ENCODE measurements at regions not wholly inside any gene's neighbourhood (a gene's known extent, or its start where the extent isn't known, plus 50 kb on each side); places are given as distances from the start of the nearest gene placed in this dataset.
"Not testable (repeated sequence)": the region's sequence is repeated elsewhere in the genome, so short reads cannot be mapped to it uniquely, and the experiment has no call there.

- ATAC-seq (ENCODE audit: insufficient number of reproducible peaks, low FRiP score, low read depth); H3K27me3 ChIP-seq (replicated peaks; ENCODE audit: insufficient read depth): not testable (repeated sequence)
Measured at GRCh38 chr18:14224551-14225285, 92.5 kb upstream of the ZNF519 start.

GRCh38 chr18:14223919-14224318, 91.7 kb upstream of the ZNF519 start:
- not testable (repeated sequence) for H3K9me3 ChIP-seq; ATAC-seq (ENCODE audit: insufficient number of reproducible peaks, low FRiP score, low read depth); H3K27ac ChIP-seq; H3K4me3 ChIP-seq; H3K27me3 ChIP-seq (replicated peaks; ENCODE audit: insufficient read depth); H3K36me3 ChIP-seq; H3K4me1 ChIP-seq (ENCODE audit: control insufficient read depth in 1 of 2, low read depth in 2 of 2); DNase-seq (ENCODE audit: low spot score)

More at GRCh38 chr18:14224551-14225285, 92.5 kb upstream of the ZNF519 start:
- H3K36me3 ChIP-seq; DNase-seq (ENCODE audit: low spot score); H3K27ac ChIP-seq; H3K4me3 ChIP-seq; H3K9me3 ChIP-seq; H3K4me1 ChIP-seq (ENCODE audit: control insufficient read depth in 1 of 2, low read depth in 2 of 2): not testable (repeated sequence)

GRCh38 chr18:14223231-14223822, 91.1 kb upstream of the ZNF519 start:
- H3K36me3 ChIP-seq; DNase-seq (ENCODE audit: low spot score); H3K9me3 ChIP-seq; H3K4me3 ChIP-seq; H3K27ac ChIP-seq; H3K4me1 ChIP-seq (ENCODE audit: control insufficient read depth in 1 of 2, low read depth in 2 of 2); ATAC-seq (ENCODE audit: insufficient number of reproducible peaks, low FRiP score, low read depth); H3K27me3 ChIP-seq (replicated peaks; ENCODE audit: insufficient read depth): not testable (repeated sequence)

- H3K27me3 ChIP-seq (replicated peaks; ENCODE audit: insufficient read depth); DNase-seq (ENCODE audit: low spot score); H3K4me1 ChIP-seq (ENCODE audit: control insufficient read depth in 1 of 2, low read depth in 2 of 2); H3K9me3 ChIP-seq; H3K4me3 ChIP-seq; ATAC-seq (ENCODE audit: insufficient number of reproducible peaks, low FRiP score, low read depth); H3K36me3 ChIP-seq; H3K27ac ChIP-seq: not testable (repeated sequence)
Measured at GRCh38 chr18:14222354-14223221, 90.4 kb upstream of the ZNF519 start.

GRCh38 chr18:14221689-14222088, 89.5 kb upstream of the ZNF519 start:
- H3K36me3 ChIP-seq = no peaks in the 10 kb centered on the region
- no peak for TF ChIP-seq CTCF (IDR thresholded peaks at IDR 0.05)
- no peak for ATAC-seq (ENCODE audit: insufficient number of reproducible peaks, low FRiP score, low read depth)

GRCh38 chr18:14215952-14216351, 83.7 kb upstream of the ZNF519 start:
- not testable (repeated sequence) for H3K4me1 ChIP-seq (ENCODE audit: control insufficient read depth in 1 of 2, low read depth in 2 of 2); DNase-seq (ENCODE audit: low spot score); H3K27ac ChIP-seq; H3K27me3 ChIP-seq (replicated peaks; ENCODE audit: insufficient read depth); H3K36me3 ChIP-seq; H3K4me3 ChIP-seq; ATAC-seq (ENCODE audit: insufficient number of reproducible peaks, low FRiP score, low read depth); H3K9me3 ChIP-seq

More at GRCh38 chr18:14221689-14222088, 89.5 kb upstream of the ZNF519 start:
- H3K9me3 ChIP-seq = no peaks in the 10 kb centered on the region
- no peaks in the 10 kb centered on the region for H3K27me3 ChIP-seq (replicated peaks; ENCODE audit: insufficient read depth)
- H3K4me3 ChIP-seq = no peak overlapping the region
- no peak for DNase-seq (ENCODE audit: low spot score)
- no peak overlapping the region for H3K27ac ChIP-seq
- no peaks in the 10 kb centered on the region for H3K4me1 ChIP-seq (ENCODE audit: control insufficient read depth in 1 of 2, low read depth in 2 of 2)

- H3K9me3 ChIP-seq; H3K4me1 ChIP-seq (ENCODE audit: control insufficient read depth in 1 of 2, low read depth in 2 of 2); H3K4me3 ChIP-seq; H3K36me3 ChIP-seq; H3K27ac ChIP-seq; ATAC-seq (ENCODE audit: insufficient number of reproducible peaks, low FRiP score, low read depth); DNase-seq (ENCODE audit: low spot score); H3K27me3 ChIP-seq (replicated peaks; ENCODE audit: insufficient read depth): not testable (repeated sequence)
Measured at GRCh38 chr18:14203424-14203823, 71.2 kb upstream of the ZNF519 start.

GRCh38 chr18:14190776-14191442, 58.7 kb upstream of the ZNF519 start:
- not testable (repeated sequence) for H3K27me3 ChIP-seq (replicated peaks; ENCODE audit: insufficient read depth); H3K4me1 ChIP-seq (ENCODE audit: control insufficient read depth in 1 of 2, low read depth in 2 of 2); H3K36me3 ChIP-seq; H3K4me3 ChIP-seq; ATAC-seq (ENCODE audit: insufficient number of reproducible peaks, low FRiP score, low read depth); H3K9me3 ChIP-seq; DNase-seq (ENCODE audit: low spot score); H3K27ac ChIP-seq
